ENCODE measurements at regions not wholly inside any gene's neighbourhood (a gene's known extent, or its start where the extent isn't known, plus 50 kb on each side); places are given as distances from the start of the nearest gene placed in this dataset.
A peak's percentile ranks its signal among the peaks of the same experiment; 100 is the strongest.

DNA sequence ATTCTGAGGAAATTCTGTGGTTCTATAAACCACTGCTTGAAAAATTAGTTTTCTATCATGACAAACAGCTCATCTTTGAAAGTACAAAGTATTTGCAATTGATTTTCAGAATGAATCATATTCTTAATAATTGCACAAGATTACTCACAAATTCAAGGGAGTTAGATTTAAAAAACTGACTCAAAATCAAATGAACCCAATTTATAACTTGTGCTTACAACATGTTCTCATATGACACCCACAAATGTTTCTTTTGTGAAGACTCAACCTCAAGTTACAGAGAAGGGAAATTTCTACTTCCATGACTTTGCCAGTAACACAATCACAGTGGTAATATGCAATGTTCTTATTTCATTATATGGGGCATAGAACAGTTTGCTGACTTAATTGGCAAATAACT, 272.0 kb upstream of the ACTBL2 start:
- no peak for DNase-seq (ENCODE audit: low read depth)
- H3K4me3 ChIP-seq (ENCODE audit: low read depth, low read length), result no peak overlapping the region
- TF ChIP-seq CTCF (IDR thresholded peaks at IDR 0.05; ENCODE audit: insufficient read depth, low read depth, low read length), result no peak

GRCh38 chr5:57753446-57753845, 270.8 kb upstream of the ACTBL2 start:
- DNase-seq (ENCODE audit: low read depth), result no peak
- no peak overlapping the region for H3K4me3 ChIP-seq (ENCODE audit: low read depth, low read length)
- TF ChIP-seq CTCF (IDR thresholded peaks at IDR 0.05; ENCODE audit: insufficient read depth, low read depth, low read length), result no peak

DNA sequence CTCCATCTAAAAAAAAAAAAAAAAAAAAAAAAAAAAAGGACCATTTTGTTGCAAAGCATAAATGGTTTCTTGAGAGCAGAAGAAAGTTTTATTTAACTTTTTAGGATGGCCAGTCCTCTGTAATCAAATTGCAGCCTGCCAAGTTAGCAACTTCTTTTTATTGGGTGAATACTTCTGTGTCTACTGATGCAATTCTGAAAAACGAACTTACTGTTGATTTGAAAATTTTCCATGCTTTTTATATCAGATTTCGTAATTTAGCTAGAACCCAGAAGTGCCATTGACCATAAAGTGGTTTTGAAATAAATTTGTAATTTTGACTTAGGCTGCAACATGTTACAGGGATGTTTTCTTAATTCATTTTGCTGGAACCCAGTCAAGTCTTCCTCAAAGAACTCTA, 269.1 kb upstream of the ACTBL2 start:
- H3K4me3 ChIP-seq (ENCODE audit: low read depth, low read length), result no peak overlapping the region
- peak; percentile 38 for DNase-seq (ENCODE audit: low read depth)
- no peak for TF ChIP-seq CTCF (IDR thresholded peaks at IDR 0.05; ENCODE audit: insufficient read depth, low read depth, low read length)

- H3K4me3 ChIP-seq (ENCODE audit: low read depth, low read length), result no peak overlapping the region
- DNase-seq (ENCODE audit: low read depth), result no peak
- no peak for TF ChIP-seq CTCF (IDR thresholded peaks at IDR 0.05; ENCODE audit: insufficient read depth, low read depth, low read length)
These were observed 268.3 kb upstream of the ACTBL2 start for GRCh38 chr5:57750891-57751290.

GRCh38 chr5:57750282-57750681, 267.7 kb upstream of the ACTBL2 start:
- no peak overlapping the region for H3K4me3 ChIP-seq (ENCODE audit: low read depth, low read length)
- DNase-seq (ENCODE audit: low read depth), result no peak
- TF ChIP-seq CTCF (IDR thresholded peaks at IDR 0.05; ENCODE audit: insufficient read depth, low read depth, low read length), result no peak

GRCh38 chr5:57749396-57749795, 266.8 kb upstream of the ACTBL2 start:
- TF ChIP-seq CTCF (IDR thresholded peaks at IDR 0.05; ENCODE audit: insufficient read depth, low read depth, low read length), result no peak
- H3K4me3 ChIP-seq (ENCODE audit: low read depth, low read length), result no peak overlapping the region
- DNase-seq (ENCODE audit: low read depth), result no peak
